Neural cell (in vitro differentiated cells): ENCODE measurements at regions not wholly inside any gene's neighbourhood (a gene's known extent, or its start where the extent isn't known, plus 50 kb on each side); places are given as distances from the start of the nearest gene placed in this dataset.

Experiments used
- CTCF ChIP-seq: fragments of 450-650 bp; IDR thresholded peaks from 2 replicates; pipeline ENCODE4 v1.5.1; 2014; ENCODE audit warnings: antibody characterized with exemption, mild to moderate bottlenecking, moderate library complexity; ENCODE audit not compliant: poor library complexity, severe bottlenecking
- EP300 ChIP-seq: fragments of 450-650 bp; conservative IDR thresholded peaks from 2 replicates; pipeline ENCODE4 v1.6.1; 2014; ENCODE audit warnings: antibody characterized with exemption, mild to moderate bottlenecking, moderate library complexity; ENCODE audit not compliant: poor library complexity, severe bottlenecking
- EZH2 ChIP-seq: fragments of 200-600, 300-800 bp; shearing (Covaris generic), sonication (generic); IDR thresholded peaks from 2 replicates; pipeline ENCODE4 v1.6.1; 2014; ENCODE audit warnings: antibody characterized with exemption, low read length, borderline replicate concordance, mild to moderate bottlenecking; ENCODE audit not compliant: insufficient read depth, poor library complexity, severe bottlenecking
- MXI1 ChIP-seq: fragments of 450-650 bp; conservative IDR thresholded peaks from 2 replicates; pipeline ENCODE4 v1.6.1; 2014; ENCODE audit warnings: antibody characterized with exemption, mild to moderate bottlenecking; ENCODE audit not compliant: poor library complexity, severe bottlenecking
- POLR2AphosphoS5 ChIP-seq: IDR thresholded peaks from 2 replicates; pipeline ENCODE4 v1.6.1; 2012
- RAD21 ChIP-seq: fragments of 450-650 bp; conservative IDR thresholded peaks from 2 replicates; pipeline ENCODE4 v1.6.1; 2014; ENCODE audit warnings: antibody characterized with exemption, mild to moderate bottlenecking, moderate library complexity
- REST ChIP-seq: IDR thresholded peaks from 2 replicates; pipeline ENCODE4 v1.6.1; 2012; ENCODE audit warnings: borderline replicate concordance
- SMC3 ChIP-seq: fragments of 450-650 bp; conservative IDR thresholded peaks from 2 replicates; pipeline ENCODE4 v1.6.1; 2014; ENCODE audit warnings: antibody characterized with exemption, mild to moderate bottlenecking, moderate library complexity; ENCODE audit not compliant: poor library complexity
- TAF1 ChIP-seq: IDR thresholded peaks from 2 replicates; pipeline ENCODE4 v1.6.1; 2012; ENCODE audit warnings: low read depth

GRCh38 chr15:68495221-68495950 lies 63.4 kb upstream of the ITGA11 start:
- TF ChIP-seq CTCF (no peak), RAD21 (no peak), TAF1 (no peak), EP300 (no peak), MXI1 (no peak), REST (no peak), SMC3 (no peak), POLR2AphosphoS5 (no peak), EZH2 (no peak)
